Kidney epithelial cell (primary cell): ENCODE measurements at regions not wholly inside any gene's neighbourhood (a gene's known extent, or its start where the extent isn't known, plus 50 kb on each side); places are given as distances from the start of the nearest gene placed in this dataset.
A peak's percentile ranks its signal among the peaks of the same experiment; 100 is the strongest.
"Not testable (repeated sequence)": the region's sequence is repeated elsewhere in the genome, so short reads cannot be mapped to it uniquely, and the experiment has no call there.

ENCODE experiments used
- DNase-seq: peaks from one replicate; pipeline ENCODE4 v3.0.0-alpha.2; 2010; ENCODE audit warnings: low read depth
- H3K27me3 ChIP-seq: 2 replicates; pipeline ENCODE4 v1.6.0; 2011; ENCODE audit warnings: low read length; ENCODE audit not compliant: control insufficient read depth, insufficient read depth
- H3K36me3 ChIP-seq: 2 replicates; pipeline ENCODE4 v1.5.1; 2011; ENCODE audit warnings: low read length; ENCODE audit not compliant: control insufficient read depth, insufficient read depth
- H3K4me3 ChIP-seq: 2 replicates; pipeline ENCODE4 v1.5.1; 2011; ENCODE audit warnings: low read depth, mild to moderate bottlenecking, control low read depth, low read length
- TF ChIP-seq, protein P1 (sequence below): IDR thresholded peaks from 2 replicates; pipeline ENCODE4 v1.5.1; 2011; ENCODE audit warnings: mild to moderate bottlenecking, moderate library complexity, low read length, control low read depth, inconsistent platforms; ENCODE audit not compliant: insufficient read depth, poor library complexity, severe bottlenecking

DNA sequence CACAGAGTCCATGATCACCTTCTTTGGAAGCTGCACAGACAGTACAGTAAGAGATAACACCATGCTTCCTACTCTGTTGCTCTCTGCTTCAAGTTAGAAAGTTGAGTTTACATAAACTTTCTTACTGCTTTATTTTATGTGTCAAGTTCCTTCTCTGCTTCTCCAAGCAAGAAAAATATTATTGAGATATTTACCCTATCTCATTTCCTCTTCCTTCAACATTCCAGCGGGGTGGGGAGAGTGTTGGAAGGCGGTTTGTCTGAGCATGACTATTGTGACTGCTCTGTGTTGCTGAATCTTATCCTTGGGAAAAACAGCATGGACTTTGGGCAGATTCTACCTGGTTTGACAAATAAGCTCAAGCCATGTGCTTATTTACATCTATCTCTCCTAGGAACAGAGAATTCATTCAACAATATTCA is 66.9 kb upstream of the EPB41L4A start:
- Histone ChIP-seq H3K36me3 (no peaks in the 10 kb centered on the region), H3K27me3 (no peaks in the 10 kb centered on the region), H3K4me3 (no peak overlapping the region)
- TF ChIP-seq, protein P1, sequence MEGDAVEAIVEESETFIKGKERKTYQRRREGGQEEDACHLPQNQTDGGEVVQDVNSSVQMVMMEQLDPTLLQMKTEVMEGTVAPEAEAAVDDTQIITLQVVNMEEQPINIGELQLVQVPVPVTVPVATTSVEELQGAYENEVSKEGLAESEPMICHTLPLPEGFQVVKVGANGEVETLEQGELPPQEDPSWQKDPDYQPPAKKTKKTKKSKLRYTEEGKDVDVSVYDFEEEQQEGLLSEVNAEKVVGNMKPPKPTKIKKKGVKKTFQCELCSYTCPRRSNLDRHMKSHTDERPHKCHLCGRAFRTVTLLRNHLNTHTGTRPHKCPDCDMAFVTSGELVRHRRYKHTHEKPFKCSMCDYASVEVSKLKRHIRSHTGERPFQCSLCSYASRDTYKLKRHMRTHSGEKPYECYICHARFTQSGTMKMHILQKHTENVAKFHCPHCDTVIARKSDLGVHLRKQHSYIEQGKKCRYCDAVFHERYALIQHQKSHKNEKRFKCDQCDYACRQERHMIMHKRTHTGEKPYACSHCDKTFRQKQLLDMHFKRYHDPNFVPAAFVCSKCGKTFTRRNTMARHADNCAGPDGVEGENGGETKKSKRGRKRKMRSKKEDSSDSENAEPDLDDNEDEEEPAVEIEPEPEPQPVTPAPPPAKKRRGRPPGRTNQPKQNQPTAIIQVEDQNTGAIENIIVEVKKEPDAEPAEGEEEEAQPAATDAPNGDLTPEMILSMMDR = no peak
- DNase-seq = no peak

DNA sequence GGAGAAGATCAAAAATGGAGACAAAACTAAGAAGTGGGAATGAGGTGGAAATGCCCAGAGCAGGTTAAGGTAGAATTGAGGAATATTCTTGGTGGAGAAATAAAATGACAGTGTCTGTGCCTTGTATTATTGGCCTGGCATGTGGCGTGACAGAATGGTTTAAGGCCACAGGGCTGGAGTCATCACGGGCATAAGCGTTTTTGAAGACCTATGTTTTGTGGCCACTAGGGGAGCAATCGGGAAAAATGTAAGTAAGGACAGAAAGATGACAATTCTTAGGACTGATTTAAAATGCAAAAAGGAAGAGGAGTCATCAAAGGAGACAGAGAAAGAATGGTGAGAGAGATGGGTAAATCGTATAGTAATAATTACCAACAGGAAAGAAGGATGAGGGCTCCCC is 72.2 kb upstream of the EPB41L4A start:
- H3K36me3 ChIP-seq = no peaks in the 10 kb centered on the region
- no peak overlapping the region for H3K4me3 ChIP-seq
- DNase-seq = no peak

DNA sequence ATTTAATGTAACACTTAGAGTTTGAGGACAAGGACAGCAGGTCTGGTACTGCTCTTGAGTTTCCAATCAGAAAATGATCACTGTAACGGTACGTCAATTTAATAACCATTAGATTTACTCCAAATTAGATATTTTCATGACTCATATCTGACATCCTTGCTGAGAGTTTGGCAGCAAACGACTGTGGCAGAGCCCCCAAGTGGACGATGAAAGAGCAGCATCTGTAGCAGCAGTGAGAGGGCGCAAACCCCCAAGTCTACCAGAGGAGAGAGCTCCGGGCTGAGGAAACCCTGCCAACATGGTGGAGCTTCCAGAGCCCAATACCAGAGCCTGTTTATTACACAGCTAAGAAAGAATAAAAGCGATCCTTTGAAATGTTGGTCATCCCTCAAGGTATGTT is 73.2 kb upstream of the EPB41L4A start:
- no peak overlapping the region for H3K4me3 ChIP-seq
- TF ChIP-seq, protein P1 = peak; percentile 91
- no peaks in the 10 kb centered on the region for H3K36me3 ChIP-seq
- H3K27me3 ChIP-seq = no peaks in the 10 kb centered on the region
- DNase-seq = peak; percentile 34

More for the DNA sequence above, 72.2 kb upstream of the EPB41L4A start:
- TF ChIP-seq, protein P1 = peak; percentile 33
- H3K27me3 ChIP-seq = no peaks in the 10 kb centered on the region

GRCh38 chr5:112503749-112504501 is 84.8 kb upstream of the EPB41L4A start:
- DNase-seq, H3K4me3 ChIP-seq, H3K36me3 ChIP-seq, H3K27me3 ChIP-seq: not testable (repeated sequence)

DNA sequence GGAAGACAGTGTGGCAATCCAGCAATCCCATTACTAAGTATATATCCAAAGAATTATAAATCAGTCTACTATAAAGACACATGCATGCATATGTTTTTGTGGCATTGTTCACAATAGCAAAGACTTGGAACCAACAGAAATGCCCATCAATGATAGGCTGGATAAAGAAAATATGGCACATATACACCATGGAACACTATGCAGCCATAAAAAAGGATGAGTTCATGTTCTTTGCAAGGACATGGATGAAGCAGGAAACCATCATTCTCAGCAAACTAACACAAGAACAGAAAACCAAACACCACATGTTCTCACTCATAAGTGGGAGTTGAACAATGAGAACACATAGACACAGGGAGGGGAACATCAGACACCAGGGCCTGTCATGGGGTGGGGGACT is 90.0 kb upstream of the EPB41L4A start:
- not testable (repeated sequence) for H3K4me3 ChIP-seq, H3K36me3 ChIP-seq

DNA sequence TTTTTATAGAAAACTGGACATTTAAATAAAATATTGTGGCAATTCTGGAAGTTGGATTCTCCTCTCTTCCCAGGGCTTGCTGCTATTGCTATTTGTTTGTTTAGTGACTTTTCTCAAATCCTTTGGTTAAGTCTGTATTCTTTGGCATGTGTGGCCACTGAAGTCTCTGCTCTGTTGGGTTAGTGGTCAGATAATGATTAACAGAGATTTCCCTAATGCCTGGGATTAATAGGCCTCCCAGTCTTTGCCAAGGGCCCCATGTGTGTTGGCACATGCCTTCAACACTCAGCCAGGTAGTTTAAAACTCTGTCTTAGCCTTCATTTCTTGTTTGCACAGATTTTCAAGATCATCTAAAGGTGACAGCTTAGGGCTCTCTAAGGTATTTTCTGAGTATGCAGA is 92.8 kb upstream of the EPB41L4A start:
- no peaks in the 10 kb centered on the region for H3K27me3 ChIP-seq
- H3K4me3 ChIP-seq = no peak overlapping the region
- peak; percentile 77 for DNase-seq
- no peaks in the 10 kb centered on the region for H3K36me3 ChIP-seq
- TF ChIP-seq, protein P1 = no peak

More for the DNA sequence above, 90.0 kb upstream of the EPB41L4A start:
- not testable (repeated sequence) for H3K27me3 ChIP-seq, DNase-seq

GRCh38 chr5:112512901-112513300 is 93.8 kb upstream of the EPB41L4A start:
- H3K36me3 ChIP-seq = no peaks in the 10 kb centered on the region
- H3K4me3 ChIP-seq = no peak overlapping the region
- no peak for DNase-seq
- TF ChIP-seq, protein P1 = no peak
- H3K27me3 ChIP-seq = no peaks in the 10 kb centered on the region
